HL-60 (cell line): ENCODE measurements at regions not wholly inside any gene's neighbourhood (a gene's known extent, or its start where the extent isn't known, plus 50 kb on each side); places are given as distances from the start of the nearest gene placed in this dataset.

Source experiments
- CTCF ChIP-seq: IDR thresholded peaks from one replicate; pipeline ENCODE4 v1.5.1; 2011; ENCODE audit warnings: low read length, control low read depth, inconsistent platforms; ENCODE audit not compliant: insufficient read depth
- GABPA ChIP-seq: IDR thresholded peaks from 2 replicates; pipeline ENCODE4 v1.6.1; 2012; ENCODE audit warnings: low read depth
- POLR2AphosphoS5 ChIP-seq: IDR thresholded peaks from 2 replicates; pipeline ENCODE4 v1.6.1; 2012; ENCODE audit warnings: low read depth

GRCh38 chrX:126064901-126065541, 101.1 kb downstream of the DCAF12L2 start:
- no peak for TF ChIP-seq CTCF
- TF ChIP-seq POLR2AphosphoS5: no peak
- TF ChIP-seq GABPA: no peak
